Panc1 (cell line): ENCODE measurements at regions not wholly inside any gene's neighbourhood (a gene's known extent, or its start where the extent isn't known, plus 50 kb on each side); places are given as distances from the start of the nearest gene placed in this dataset.

Experiments used
- ATAC-seq: fragments of 200-7000 bp; cut with Tn5 transposase; 2 replicates; pipeline ENCODE4 v1.9.1; 2020; ENCODE audit warnings: mild to moderate bottlenecking, moderate library complexity
- BruUV-seq: library from RNA; stranded (reverse); fragments of 400-500 nt; replicated peaks from 2 replicates; lab custom pipeline; 2021; lab: Mats Ljungman, UMichigan
- CTCF ChIA-PET: fragments of 300-600 bp; sonication (Branson Sonifier 250); formaldehyde crosslinking; loops from one replicate; lab custom pipeline; 2022; ENCODE audit warnings: antibody characterized with exemption; lab: Charles Lee
- POLR2A ChIA-PET: fragments of 300-600 bp; sonication (Branson Sonifier 250); formaldehyde crosslinking; loops from one replicate; lab custom pipeline; 2022; ENCODE audit warnings: antibody characterized with exemption; lab: Charles Lee
- DNase-seq: peaks from one replicate; pipeline ENCODE4 v3.0.0-alpha.2; 2010; ENCODE audit warnings: low read depth, low spot score
- H3K27ac ChIP-seq: 2 replicates; pipeline ENCODE4 v1.5.1; 2011; ENCODE audit warnings: mild to moderate bottlenecking, low read length, inconsistent platforms
- H3K27me3 ChIP-seq: fragments of 200-500 bp; sonication (Bioruptor generic); 2 replicates; pipeline ENCODE4 v1.6.0; 2014; ENCODE audit warnings: low read length, inconsistent platforms; ENCODE audit not compliant: control insufficient read depth, insufficient read depth
- H3K36me3 ChIP-seq: fragments of 200-500 bp; sonication (Bioruptor generic); 2 replicates; pipeline ENCODE4 v1.5.1; 2014; ENCODE audit warnings: inconsistent platforms, mild to moderate bottlenecking, low read length, moderate library complexity; ENCODE audit not compliant: control insufficient read depth, insufficient read depth
- H3K4me1 ChIP-seq: 2 replicates; pipeline ENCODE4 v1.5.1; 2011; ENCODE audit warnings: inconsistent platforms, mild to moderate bottlenecking, low read length, moderate library complexity; ENCODE audit not compliant: control insufficient read depth, insufficient read depth
- H3K4me3 ChIP-seq, 2 experiments: 2 replicates each; pipeline ENCODE4 v1.5.1; 2011 to 2012; ENCODE audit warnings: low read depth in 2 of 2, low read length in 2 of 2, mild to moderate bottlenecking in 2 of 2, inconsistent platforms in 1 of 2, moderate library complexity in 1 of 2
- H3K9me3 ChIP-seq: fragments of 200-500 bp; sonication (Bioruptor generic); 2 replicates; pipeline ENCODE4 v1.5.1; 2014; ENCODE audit warnings: low read depth, mild to moderate bottlenecking, inconsistent platforms, low read length, moderate library complexity; ENCODE audit not compliant: control insufficient read depth, insufficient read depth
- POLR2AphosphoS5 ChIP-seq: IDR thresholded peaks from 2 replicates; pipeline ENCODE4 v1.6.1; 2012; ENCODE audit warnings: mild to moderate bottlenecking, low read depth, low read length, moderate library complexity
- REST ChIP-seq, 2 experiments: IDR thresholded peaks; 2 replicates each; pipeline ENCODE4 v1.6.1; 2011 to 2012; ENCODE audit warnings: low read depth in 2 of 2, control low read depth in 1 of 2, low read length in 1 of 2, mild to moderate bottlenecking in 1 of 2, moderate library complexity in 1 of 2; ENCODE audit not compliant: insufficient read depth in 1 of 2
- SIN3A ChIP-seq: IDR thresholded peaks from 2 replicates; pipeline ENCODE4 v1.6.1; 2012; ENCODE audit warnings: low read depth, mild to moderate bottlenecking, low read length, moderate library complexity, borderline replicate concordance; ENCODE audit not compliant: insufficient read depth
- TCF7L2 ChIP-seq: IDR thresholded peaks from 2 replicates; pipeline ENCODE4 v1.6.1; 2011; ENCODE audit warnings: mild to moderate bottlenecking, low read depth, low read length, inconsistent platforms
- in situ Hi-C: cut with HindIII; loops from 2 replicates; pipeline ENCODE4 v1.10.0; 2016; ENCODE audit warnings: low sequenced_read_pairs, low pct_unique_long_range_greater_than_20kb
- intact Hi-C: fragments of 100-400 bp; cut with micrococcal nuclease; formaldehyde crosslinking; loops from one replicate; pipeline ENCODE4 v1.10.0; 2022; ENCODE audit not compliant: unreplicated experiment
- TF ChIP-seq, protein P1 (sequence below): fragments of 450-650 bp; IDR thresholded peaks from 2 replicates; pipeline ENCODE4 v1.5.1; 2017; ENCODE audit warnings: mild to moderate bottlenecking

GRCh38 chr6:19713984-19714383 is 123.2 kb upstream of the ID4 start:
- H3K4me3 ChIP-seq: no peak overlapping the region

GRCh38 chr6:19714434-19715166 is 122.6 kb upstream of the ID4 start:
- POLR2A ChIA-PET: no interaction called here
- no peaks in the 10 kb centered on the region for H3K4me1 ChIP-seq

More at GRCh38 chr6:19713984-19714383, 123.2 kb upstream of the ID4 start:
- Histone ChIP-seq H3K36me3 (no peaks in the 10 kb centered on the region), H3K27me3 (no peaks in the 10 kb centered on the region), H3K4me1 (no peaks in the 10 kb centered on the region), H3K9me3 (no peaks in the 10 kb centered on the region), H3K27ac (no peak overlapping the region)
- intact Hi-C loops (no loop called here), in situ Hi-C loops (no loop called here)
- CTCF ChIA-PET: no interaction called here
- TF ChIP-seq REST (IDR thresholded peaks at IDR 0.05; ENCODE audit: insufficient read depth in 1 of 2, low read depth in 2 of 2, low read length in 1 of 2): no peak
- no peak for TF ChIP-seq TCF7L2
- TF ChIP-seq, protein P1, sequence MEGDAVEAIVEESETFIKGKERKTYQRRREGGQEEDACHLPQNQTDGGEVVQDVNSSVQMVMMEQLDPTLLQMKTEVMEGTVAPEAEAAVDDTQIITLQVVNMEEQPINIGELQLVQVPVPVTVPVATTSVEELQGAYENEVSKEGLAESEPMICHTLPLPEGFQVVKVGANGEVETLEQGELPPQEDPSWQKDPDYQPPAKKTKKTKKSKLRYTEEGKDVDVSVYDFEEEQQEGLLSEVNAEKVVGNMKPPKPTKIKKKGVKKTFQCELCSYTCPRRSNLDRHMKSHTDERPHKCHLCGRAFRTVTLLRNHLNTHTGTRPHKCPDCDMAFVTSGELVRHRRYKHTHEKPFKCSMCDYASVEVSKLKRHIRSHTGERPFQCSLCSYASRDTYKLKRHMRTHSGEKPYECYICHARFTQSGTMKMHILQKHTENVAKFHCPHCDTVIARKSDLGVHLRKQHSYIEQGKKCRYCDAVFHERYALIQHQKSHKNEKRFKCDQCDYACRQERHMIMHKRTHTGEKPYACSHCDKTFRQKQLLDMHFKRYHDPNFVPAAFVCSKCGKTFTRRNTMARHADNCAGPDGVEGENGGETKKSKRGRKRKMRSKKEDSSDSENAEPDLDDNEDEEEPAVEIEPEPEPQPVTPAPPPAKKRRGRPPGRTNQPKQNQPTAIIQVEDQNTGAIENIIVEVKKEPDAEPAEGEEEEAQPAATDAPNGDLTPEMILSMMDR: no peak
- TF ChIP-seq POLR2AphosphoS5: no peak
- no peak for TF ChIP-seq SIN3A
- DNase-seq (no peak), ATAC-seq (no peak)
- no TSS peak for BruUV-seq
- POLR2A ChIA-PET: no interaction called here

More at GRCh38 chr6:19714434-19715166, 122.6 kb upstream of the ID4 start:
- no TSS peak for BruUV-seq
- CTCF ChIA-PET: no interaction called here
- no peak overlapping the region for H3K27ac ChIP-seq
- TF ChIP-seq TCF7L2 (no peak), REST (IDR thresholded peaks at IDR 0.05; ENCODE audit: insufficient read depth in 1 of 2, low read depth in 2 of 2, low read length in 1 of 2) (no peak), POLR2AphosphoS5 (no peak), SIN3A (no peak)
- TF ChIP-seq, protein P1: no peak
- H3K27me3 ChIP-seq: no peaks in the 10 kb centered on the region
- DNase-seq: no peak
- in situ Hi-C loops: no loop called here
- intact Hi-C loops: no loop called here
- no peak for ATAC-seq
- H3K36me3 ChIP-seq: no peaks in the 10 kb centered on the region
- H3K9me3 ChIP-seq: no peaks in the 10 kb centered on the region
- no peak overlapping the region for H3K4me3 ChIP-seq
